HAP-1 (cell line): ENCODE measurements at regions not wholly inside any gene's neighbourhood (a gene's known extent, or its start where the extent isn't known, plus 50 kb on each side); places are given as distances from the start of the nearest gene placed in this dataset.
A peak's percentile ranks its signal among the peaks of the same experiment; 100 is the strongest.

Experiments
- DNase-seq, 2 experiments: peaks; one replicate each; pipeline ENCODE4 v3.0.0-alpha.2; 2016 to 2020; ENCODE audit warnings: low spot score in 2 of 2
- H3K27me3 ChIP-seq: fragments of 250-450 bp; sonication (Bioruptor Pico); 2 replicates; pipeline ENCODE4 v1.5.1; 2020; ENCODE audit warnings: low read depth, mild to moderate bottlenecking, moderate library complexity
- H3K36me3 ChIP-seq: fragments of 250-450 bp; sonication (Bioruptor Pico); replicated peaks from 2 replicates; pipeline ENCODE4 v1.5.1; 2020; ENCODE audit warnings: mild to moderate bottlenecking
- H3K4me1 ChIP-seq: fragments of 250-450 bp; sonication (Bioruptor Pico); 2 replicates; pipeline ENCODE4 v1.5.1; 2020; ENCODE audit warnings: mild to moderate bottlenecking
- H3K4me3 ChIP-seq: fragments of 250-450 bp; sonication (Bioruptor Pico); 2 replicates; pipeline ENCODE4 v1.5.1; 2020; ENCODE audit warnings: mild to moderate bottlenecking, moderate library complexity
- H3K9me3 ChIP-seq: fragments of 250-450 bp; sonication (Bioruptor Pico); 2 replicates; pipeline ENCODE4 v1.5.1; 2020; ENCODE audit warnings: mild to moderate bottlenecking, moderate library complexity
- in situ Hi-C: fragments of 300-500 bp; cut with MboI; formaldehyde crosslinking; loops from 3 replicates; pipeline ENCODE4 v1.14.3; 2020; ENCODE audit warnings: low sequenced_read_pairs, inconsistent platforms, mixed read lengths

DNA sequence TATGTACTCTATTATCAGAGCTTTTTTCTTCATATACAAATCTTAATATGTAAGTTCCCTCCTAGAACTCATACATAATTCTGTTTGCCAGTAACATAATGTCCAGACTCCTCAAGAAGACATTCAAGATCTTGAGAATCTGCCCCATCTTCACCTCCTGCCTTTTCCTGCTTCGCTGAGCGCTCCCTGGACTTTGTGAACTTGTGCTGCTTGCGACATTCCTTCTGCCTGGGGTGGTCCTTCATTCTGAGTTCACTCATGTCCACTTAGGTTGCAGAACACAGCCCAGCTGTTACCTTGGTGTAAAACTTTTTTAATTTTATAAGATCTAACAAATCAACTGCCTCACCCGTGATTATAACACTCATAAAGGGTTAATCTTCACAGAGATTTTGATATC, 478.5 kb upstream of the EPHA3 start:
- Histone ChIP-seq H3K36me3 (no peaks in the 10 kb centered on the region), H3K9me3 (no peaks in the 10 kb centered on the region), H3K4me1 (no peaks in the 10 kb centered on the region), H3K4me3 (no peak overlapping the region), H3K27me3 (no peaks in the 10 kb centered on the region)
- in situ Hi-C loops: no loop called here
- no peak for DNase-seq

DNA sequence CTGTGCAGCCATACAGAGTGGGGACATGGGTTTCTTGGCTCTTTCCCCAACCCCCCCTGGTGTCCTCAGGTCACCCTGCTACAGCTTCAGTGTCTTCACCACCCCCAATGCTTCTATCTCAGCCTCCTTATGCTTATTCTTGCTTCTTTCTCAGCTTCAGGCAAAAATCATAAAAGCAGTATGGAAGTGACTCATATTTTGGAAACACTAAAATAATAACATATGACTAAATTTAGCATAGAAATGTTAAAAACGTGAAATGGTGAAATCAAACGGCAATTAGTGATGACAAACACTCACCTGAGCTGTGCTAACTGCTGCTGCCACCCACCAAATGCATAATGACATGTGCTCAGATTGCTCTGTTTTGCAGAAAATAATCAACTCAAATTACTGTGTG, 475.2 kb upstream of the EPHA3 start:
- no peaks in the 10 kb centered on the region for H3K9me3 ChIP-seq
- no peak for DNase-seq
- in situ Hi-C loops: no loop called here
- no peaks in the 10 kb centered on the region for H3K27me3 ChIP-seq
- H3K4me1 ChIP-seq: no peaks in the 10 kb centered on the region
- H3K4me3 ChIP-seq: no peak overlapping the region
- H3K36me3 ChIP-seq: no peaks in the 10 kb centered on the region

GRCh38 chr3:88640581-88640980, 466.8 kb upstream of the EPHA3 start:
- Histone ChIP-seq H3K27me3 (no peaks in the 10 kb centered on the region), H3K4me1 (peaks cover 5% of the 10 kb centered on the region; the same call in 1 of the 2 replicates), H3K36me3 (no peaks in the 10 kb centered on the region), H3K9me3 (no peaks in the 10 kb centered on the region), H3K4me3 (no peak overlapping the region)
- peak in 1 of 2 experiments; percentile 84 for DNase-seq
- in situ Hi-C loops: no loop called here

DNA sequence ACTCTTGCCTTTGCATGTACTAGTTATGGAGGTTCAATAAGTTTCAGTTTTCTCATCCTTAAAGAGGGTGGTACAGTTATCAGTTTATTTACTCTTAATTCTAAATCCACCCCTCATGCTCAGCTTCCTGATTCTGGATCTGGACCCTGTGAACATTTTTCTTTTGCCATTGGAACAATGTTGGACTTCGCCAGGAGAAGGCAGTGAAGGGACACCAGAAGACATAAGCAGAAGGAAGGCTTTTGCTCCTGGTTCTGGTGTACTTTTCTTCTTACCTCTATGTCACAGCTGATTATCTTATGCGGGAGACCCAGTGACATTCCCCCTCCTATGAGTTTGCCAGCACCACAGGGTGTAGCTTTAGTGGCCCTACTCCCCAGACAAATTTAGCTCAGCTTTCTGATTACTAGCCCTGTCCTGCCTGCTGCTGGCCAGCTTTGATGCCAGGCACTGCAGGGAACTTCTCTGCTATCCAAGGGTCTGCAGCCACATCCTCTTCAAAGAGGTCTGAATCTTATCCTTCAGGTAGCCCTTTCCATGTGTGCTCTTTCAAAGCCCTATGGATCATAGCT, 466.3 kb upstream of the EPHA3 start:
- H3K27me3 ChIP-seq: no peaks in the 10 kb centered on the region
- in situ Hi-C loops: no loop called here
- no peak for DNase-seq
- no peak overlapping the region for H3K4me3 ChIP-seq
- peaks cover 5% of the 10 kb centered on the region; the same call in 1 of the 2 replicates for H3K4me1 ChIP-seq
- no peaks in the 10 kb centered on the region for H3K9me3 ChIP-seq
- H3K36me3 ChIP-seq: no peaks in the 10 kb centered on the region

- H3K27me3 ChIP-seq: no peaks in the 10 kb centered on the region
- no peak for DNase-seq
- in situ Hi-C loops: no loop called here
- no peak overlapping the region for H3K4me3 ChIP-seq
- no peaks in the 10 kb centered on the region for H3K36me3 ChIP-seq
- H3K9me3 ChIP-seq: no peaks in the 10 kb centered on the region
- peaks cover 5% of the 10 kb centered on the region for H3K4me1 ChIP-seq
These were observed 450.0 kb upstream of the EPHA3 start for GRCh38 chr3:88657459-88657858.

- Histone ChIP-seq H3K4me1 (peaks cover 5% of the 10 kb centered on the region), H3K36me3 (no peaks in the 10 kb centered on the region), H3K4me3 (no peak overlapping the region), H3K9me3 (no peaks in the 10 kb centered on the region), H3K27me3 (no peaks in the 10 kb centered on the region)
- in situ Hi-C loops: no loop called here
- peak in 1 of 2 experiments; percentile 20 for DNase-seq
These were observed 446.0 kb upstream of the EPHA3 start for GRCh38 chr3:88661433-88661824.

DNA sequence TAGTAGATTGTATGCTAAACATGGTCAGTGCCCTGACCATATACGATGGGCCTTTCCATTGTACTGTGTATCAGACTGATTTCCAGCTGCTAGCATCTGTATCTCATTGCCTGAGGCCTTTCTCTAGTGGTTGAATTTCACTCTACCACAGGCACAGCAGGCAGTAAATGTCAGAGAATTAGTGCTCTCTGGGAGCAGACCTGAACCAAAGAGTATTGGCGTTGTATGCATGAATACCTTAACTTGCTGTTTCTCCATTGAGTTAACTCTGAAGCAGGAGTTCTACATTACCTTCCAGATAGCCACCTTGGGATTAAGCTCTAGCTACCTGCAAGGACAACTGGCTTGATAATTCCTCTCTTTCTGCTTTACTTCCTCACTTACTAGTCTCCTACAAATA, 439.2 kb upstream of the EPHA3 start:
- H3K27me3 ChIP-seq: no peaks in the 10 kb centered on the region
- no peaks in the 10 kb centered on the region for H3K9me3 ChIP-seq
- in situ Hi-C loops: no loop called here
- H3K4me3 ChIP-seq: no peak overlapping the region
- no peaks in the 10 kb centered on the region for H3K36me3 ChIP-seq
- no peaks in the 10 kb centered on the region for H3K4me1 ChIP-seq
- DNase-seq: no peak

GRCh38 chr3:88671573-88671972, 435.8 kb upstream of the EPHA3 start:
- Histone ChIP-seq H3K4me3 (no peak overlapping the region), H3K27me3 (no peaks in the 10 kb centered on the region), H3K9me3 (no peaks in the 10 kb centered on the region), H3K36me3 (no peaks in the 10 kb centered on the region), H3K4me1 (no peaks in the 10 kb centered on the region)
- in situ Hi-C loops: no loop called here
- DNase-seq: no peak

DNA sequence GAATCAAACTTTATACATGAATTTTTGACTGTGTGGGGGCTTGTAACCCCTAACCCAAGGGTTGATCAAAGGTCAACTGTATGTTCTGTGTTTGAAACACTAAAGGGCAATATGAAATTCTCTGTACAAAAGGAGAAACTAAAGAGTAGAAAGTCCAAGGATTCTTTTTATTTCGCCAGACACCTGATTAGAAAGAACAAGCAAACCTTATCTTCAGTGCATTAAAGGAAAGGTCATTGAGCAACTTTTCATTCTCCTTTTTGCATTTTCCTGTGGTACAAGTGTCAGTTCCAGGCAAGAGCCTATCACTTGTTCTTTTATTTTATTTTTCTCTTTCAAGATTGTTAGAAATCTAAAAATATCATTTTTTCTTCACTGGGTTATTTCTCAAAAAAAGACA, 430.1 kb upstream of the EPHA3 start:
- Histone ChIP-seq H3K9me3 (no peaks in the 10 kb centered on the region), H3K27me3 (no peaks in the 10 kb centered on the region), H3K36me3 (no peaks in the 10 kb centered on the region), H3K4me3 (no peak overlapping the region), H3K4me1 (no peaks in the 10 kb centered on the region)
- DNase-seq: no peak
- in situ Hi-C loops: no loop called here

GRCh38 chr3:88678747-88679146, 428.7 kb upstream of the EPHA3 start:
- Histone ChIP-seq H3K36me3 (no peaks in the 10 kb centered on the region), H3K9me3 (no peaks in the 10 kb centered on the region), H3K4me1 (no peaks in the 10 kb centered on the region), H3K4me3 (no peak overlapping the region), H3K27me3 (no peaks in the 10 kb centered on the region)
- in situ Hi-C loops: no loop called here
- no peak for DNase-seq

GRCh38 chr3:88690287-88690686, 417.1 kb upstream of the EPHA3 start:
- Histone ChIP-seq H3K4me3 (no peak overlapping the region), H3K4me1 (no peaks in the 10 kb centered on the region), H3K36me3 (no peaks in the 10 kb centered on the region), H3K9me3 (no peaks in the 10 kb centered on the region), H3K27me3 (no peaks in the 10 kb centered on the region)
- in situ Hi-C loops: no loop called here
- no peak for DNase-seq

DNA sequence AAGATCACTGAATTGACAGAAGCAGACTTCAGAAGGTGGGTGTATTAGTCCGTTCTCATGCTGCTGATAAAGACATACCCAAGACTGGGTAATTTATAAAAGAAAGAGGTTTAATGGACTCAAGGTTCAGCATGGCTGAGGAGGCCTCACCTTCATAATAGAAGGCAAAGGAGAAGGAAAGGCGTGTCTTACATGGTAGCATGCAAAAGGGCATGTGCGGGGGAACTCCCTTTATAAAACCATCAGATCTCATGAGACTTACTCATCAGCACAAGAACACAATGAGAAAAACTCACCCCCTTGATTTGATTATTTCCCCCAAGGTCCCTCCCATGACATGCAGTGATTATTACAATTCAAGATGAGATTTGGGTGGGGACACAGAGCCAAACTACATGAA, 416.3 kb upstream of the EPHA3 start:
- in situ Hi-C loops: no loop called here
- Histone ChIP-seq H3K36me3 (no peaks in the 10 kb centered on the region), H3K4me1 (no peaks in the 10 kb centered on the region), H3K9me3 (no peaks in the 10 kb centered on the region), H3K4me3 (no peak overlapping the region), H3K27me3 (no peaks in the 10 kb centered on the region)
- no peak for DNase-seq

- Histone ChIP-seq H3K36me3 (no peaks in the 10 kb centered on the region), H3K27me3 (no peaks in the 10 kb centered on the region)
- in situ Hi-C loops: no loop called here
These were observed 403.8 kb upstream of the EPHA3 start for GRCh38 chr3:88703501-88704059.

GRCh38 chr3:88704338-88704737, 403.1 kb upstream of the EPHA3 start:
- no peak overlapping the region for H3K4me3 ChIP-seq
- DNase-seq: no peak
- in situ Hi-C loops: no loop called here
- no peaks in the 10 kb centered on the region for H3K27me3 ChIP-seq
- no peaks in the 10 kb centered on the region for H3K36me3 ChIP-seq
- H3K4me1 ChIP-seq: peaks cover 3% of the 10 kb centered on the region
- no peaks in the 10 kb centered on the region for H3K9me3 ChIP-seq

More at GRCh38 chr3:88703501-88704059, 403.8 kb upstream of the EPHA3 start:
- Histone ChIP-seq H3K4me1 (peaks cover 3% of the 10 kb centered on the region), H3K4me3 (no peak overlapping the region), H3K9me3 (no peaks in the 10 kb centered on the region)
- no peak for DNase-seq

DNA sequence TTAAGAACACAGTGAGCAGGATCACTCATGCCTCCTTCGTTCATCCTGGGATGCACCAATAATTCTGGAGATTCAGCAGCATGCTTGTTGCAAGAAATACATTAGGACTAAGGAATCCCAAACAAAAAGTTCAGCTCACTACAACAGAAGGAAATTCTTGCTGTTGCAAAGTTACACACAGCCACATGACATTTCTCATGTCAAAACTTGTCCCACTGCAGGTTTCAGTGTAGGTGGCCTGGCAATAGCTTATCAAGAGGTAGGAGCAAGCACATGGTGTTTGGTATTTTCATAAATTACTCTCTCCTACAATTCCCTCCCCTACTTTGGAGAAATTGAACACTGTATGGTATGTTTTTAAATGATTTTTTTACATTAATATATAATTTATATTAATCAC, 399.6 kb upstream of the EPHA3 start:
- Histone ChIP-seq H3K36me3 (no peaks in the 10 kb centered on the region), H3K27me3 (no peaks in the 10 kb centered on the region), H3K9me3 (no peaks in the 10 kb centered on the region), H3K4me3 (no peak overlapping the region), H3K4me1 (peaks cover 3% of the 10 kb centered on the region)
- in situ Hi-C loops: no loop called here
- DNase-seq: no peak
